GM12878 (cell line): ENCODE measurements at regions not wholly inside any gene's neighbourhood (a gene's known extent, or its start where the extent isn't known, plus 50 kb on each side); places are given as distances from the start of the nearest gene placed in this dataset.

ENCODE experiments used
- CTCF ChIP-seq, 3 experiments: IDR thresholded peaks in 2 of 3; conservative IDR thresholded peaks in 1 of 3; 2 replicates each; pipeline ENCODE4 v1.5.1; 2011; ENCODE audit warnings: low read depth in 3 of 3, low read length in 3 of 3, mild to moderate bottlenecking in 3 of 3, control low read depth in 2 of 3, moderate library complexity in 2 of 3, inconsistent platforms in 1 of 3, mixed read lengths in 1 of 3; ENCODE audit not compliant: control insufficient read depth in 2 of 3, insufficient read depth in 1 of 3; ENCODE audit errors: extremely low read depth in 1 of 3
- NFIC ChIP-seq: IDR thresholded peaks from 2 replicates; pipeline ENCODE4 v1.6.1; 2012; ENCODE audit warnings: low read depth, mild to moderate bottlenecking, inconsistent platforms, low read length, moderate library complexity
- NFYA ChIP-seq: IDR thresholded peaks from 2 replicates; pipeline ENCODE4 v1.6.1; 2011; ENCODE audit warnings: low read depth, mild to moderate bottlenecking, low read length, improper control_type of control experiment, borderline replicate concordance
- NFYB ChIP-seq: IDR thresholded peaks from 2 replicates; pipeline ENCODE4 v1.6.1; 2011; ENCODE audit warnings: low read depth, mild to moderate bottlenecking, low read length, improper control_type of control experiment, moderate library complexity; ENCODE audit not compliant: insufficient read depth
- RAD21 ChIP-seq: IDR thresholded peaks from 2 replicates; pipeline ENCODE4 v1.6.1; 2011; ENCODE audit warnings: mild to moderate bottlenecking, low read depth, low read length, moderate library complexity; ENCODE audit not compliant: insufficient read depth
- TARDBP ChIP-seq: IDR thresholded peaks from 2 replicates; pipeline ENCODE4 v1.6.1; 2016; ENCODE audit warnings: borderline replicate concordance

- TF ChIP-seq TARDBP (no peak), NFYA (no peak), RAD21 (no peak), CTCF (IDR thresholded peaks at IDR 0.05 in 2 of 3, conservative IDR thresholded peaks at IDR 0.05 in 1 of 3; ENCODE audit: control insufficient read depth in 2 of 3, extremely low read depth in 1 of 3, insufficient read depth in 1 of 3, low read depth in 3 of 3, low read length in 3 of 3) (no peak), NFYB (no peak), NFIC (no peak)
Observed at GRCh38 chr12:30508205-30508967, 187.3 kb downstream of the IPO8 start.
